ENCODE measurements at regions not wholly inside any gene's neighbourhood (a gene's known extent, or its start where the extent isn't known, plus 50 kb on each side); places are given as distances from the start of the nearest gene placed in this dataset.

DNA sequence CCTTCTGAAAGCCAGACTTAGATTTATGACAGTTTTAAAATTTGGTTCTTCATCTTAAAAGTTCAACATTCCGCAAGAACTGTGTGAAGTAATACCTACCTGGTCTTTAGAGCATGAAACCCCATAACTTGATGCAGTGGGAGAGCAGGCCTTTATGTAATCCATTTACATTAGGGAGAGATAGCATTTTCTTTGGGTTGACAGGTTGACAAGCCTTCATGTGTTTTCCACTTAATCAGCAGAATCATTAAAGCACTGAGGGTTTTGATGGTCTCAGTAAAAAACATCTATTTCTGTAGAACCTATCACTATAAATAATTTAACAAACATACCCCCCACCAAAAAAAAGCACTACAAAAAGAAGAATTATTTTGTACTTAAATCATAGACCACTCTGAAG is 121.6 kb upstream of the KIF2A start:
- TF ChIP-seq, protein P1, sequence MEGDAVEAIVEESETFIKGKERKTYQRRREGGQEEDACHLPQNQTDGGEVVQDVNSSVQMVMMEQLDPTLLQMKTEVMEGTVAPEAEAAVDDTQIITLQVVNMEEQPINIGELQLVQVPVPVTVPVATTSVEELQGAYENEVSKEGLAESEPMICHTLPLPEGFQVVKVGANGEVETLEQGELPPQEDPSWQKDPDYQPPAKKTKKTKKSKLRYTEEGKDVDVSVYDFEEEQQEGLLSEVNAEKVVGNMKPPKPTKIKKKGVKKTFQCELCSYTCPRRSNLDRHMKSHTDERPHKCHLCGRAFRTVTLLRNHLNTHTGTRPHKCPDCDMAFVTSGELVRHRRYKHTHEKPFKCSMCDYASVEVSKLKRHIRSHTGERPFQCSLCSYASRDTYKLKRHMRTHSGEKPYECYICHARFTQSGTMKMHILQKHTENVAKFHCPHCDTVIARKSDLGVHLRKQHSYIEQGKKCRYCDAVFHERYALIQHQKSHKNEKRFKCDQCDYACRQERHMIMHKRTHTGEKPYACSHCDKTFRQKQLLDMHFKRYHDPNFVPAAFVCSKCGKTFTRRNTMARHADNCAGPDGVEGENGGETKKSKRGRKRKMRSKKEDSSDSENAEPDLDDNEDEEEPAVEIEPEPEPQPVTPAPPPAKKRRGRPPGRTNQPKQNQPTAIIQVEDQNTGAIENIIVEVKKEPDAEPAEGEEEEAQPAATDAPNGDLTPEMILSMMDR (IDR thresholded peaks at IDR 0.05; ENCODE audit: low read depth, low read length, poor library complexity, severe bottlenecking), result no peak
- TF ChIP-seq EZH2phosphoT487 (IDR thresholded peaks at IDR 0.05; ENCODE audit: borderline replicate concordance, low read length), result no peak

Measured in DOHH2 (cell line).